NCI-H524 treated with DMSO at 0.1 percent for 48 hours (cell line): ENCODE measurements at regions not wholly inside any gene's neighbourhood (a gene's known extent, or its start where the extent isn't known, plus 50 kb on each side); places are given as distances from the start of the nearest gene placed in this dataset.

Source experiments
- DNase-seq: peaks from one replicate; lab custom pipeline; 2025; lab: John Stamatoyannopoulos, UW

DNA sequence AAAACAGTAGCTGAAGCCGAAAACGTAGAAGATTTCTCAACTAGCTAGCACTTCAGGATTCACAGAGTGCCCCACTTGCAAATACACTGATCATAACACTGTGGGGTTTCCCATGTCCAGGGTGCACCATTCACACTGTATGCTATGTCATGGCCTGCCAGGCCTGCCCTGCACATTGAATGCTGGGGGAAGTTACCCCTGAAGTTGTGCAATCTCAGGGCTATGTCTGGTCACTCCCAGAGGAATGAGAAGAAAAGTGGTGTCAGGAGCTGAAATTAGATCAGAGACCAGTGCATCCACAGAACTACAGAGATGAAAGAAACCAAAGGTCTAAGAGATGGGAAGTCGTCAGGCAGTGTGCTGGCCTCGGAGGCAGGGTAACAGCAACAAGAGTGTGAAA is 196.8 kb downstream of the RAP2A start:
- DNase-seq = no peak

DNA sequence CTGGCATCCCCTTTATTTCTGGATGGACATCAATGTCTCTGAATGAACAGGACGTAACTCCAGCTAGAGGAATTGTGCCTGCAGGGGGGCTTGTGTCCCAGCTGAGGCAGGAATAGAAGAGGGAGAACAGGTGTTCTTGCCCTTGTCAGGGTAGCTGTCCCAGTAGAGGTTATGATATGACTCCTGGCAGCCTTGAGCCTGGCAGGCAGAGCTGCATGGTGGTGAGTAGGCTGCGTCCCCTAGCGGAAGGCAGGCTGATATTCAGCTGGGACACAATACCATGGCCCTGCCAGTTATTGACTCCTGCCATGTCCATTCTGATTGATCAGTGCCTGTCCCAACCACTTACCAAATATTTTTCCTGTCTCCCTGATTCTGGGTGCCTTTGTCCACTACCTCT is 197.2 kb downstream of the RAP2A start:
- no peak for DNase-seq

DNA sequence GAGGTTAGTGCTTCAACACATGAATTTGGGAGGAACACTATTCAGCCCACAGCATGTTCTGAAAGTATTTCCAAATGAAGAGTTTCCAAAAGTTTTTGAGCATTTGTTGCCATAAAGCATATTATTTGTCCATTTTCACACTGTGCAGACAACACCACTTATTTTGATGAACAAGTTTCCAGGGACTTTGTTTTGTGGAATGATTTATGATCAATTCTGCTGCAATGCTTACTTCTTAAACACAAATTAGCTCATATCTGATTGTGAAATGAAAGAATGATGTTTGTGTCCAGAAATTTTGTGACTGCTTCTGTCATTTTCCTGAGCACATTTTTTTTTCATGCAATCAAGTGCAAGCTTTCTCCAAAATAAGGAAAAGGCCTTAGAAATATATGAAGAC is 205.3 kb downstream of the RAP2A start:
- no peak for DNase-seq

DNA sequence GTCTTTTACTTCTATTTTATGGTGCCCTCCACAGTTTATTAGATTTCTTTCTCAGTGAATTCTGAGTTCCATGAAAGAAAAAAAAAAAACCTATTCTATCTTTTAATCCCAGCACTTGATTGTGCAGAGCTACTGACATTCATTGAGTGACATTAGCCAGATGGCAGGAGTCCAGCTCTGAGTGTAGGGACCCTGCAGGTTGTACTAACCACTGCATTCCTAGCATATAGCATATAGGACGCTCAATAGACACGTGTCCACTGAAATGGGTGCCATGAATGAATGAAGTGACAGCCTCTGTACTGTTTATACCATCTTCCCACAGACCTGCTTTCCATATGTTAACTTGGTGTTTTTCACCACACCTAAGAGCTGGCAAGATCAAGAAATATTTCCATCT is 206.3 kb downstream of the RAP2A start:
- peak; percentile 17 for DNase-seq

DNA sequence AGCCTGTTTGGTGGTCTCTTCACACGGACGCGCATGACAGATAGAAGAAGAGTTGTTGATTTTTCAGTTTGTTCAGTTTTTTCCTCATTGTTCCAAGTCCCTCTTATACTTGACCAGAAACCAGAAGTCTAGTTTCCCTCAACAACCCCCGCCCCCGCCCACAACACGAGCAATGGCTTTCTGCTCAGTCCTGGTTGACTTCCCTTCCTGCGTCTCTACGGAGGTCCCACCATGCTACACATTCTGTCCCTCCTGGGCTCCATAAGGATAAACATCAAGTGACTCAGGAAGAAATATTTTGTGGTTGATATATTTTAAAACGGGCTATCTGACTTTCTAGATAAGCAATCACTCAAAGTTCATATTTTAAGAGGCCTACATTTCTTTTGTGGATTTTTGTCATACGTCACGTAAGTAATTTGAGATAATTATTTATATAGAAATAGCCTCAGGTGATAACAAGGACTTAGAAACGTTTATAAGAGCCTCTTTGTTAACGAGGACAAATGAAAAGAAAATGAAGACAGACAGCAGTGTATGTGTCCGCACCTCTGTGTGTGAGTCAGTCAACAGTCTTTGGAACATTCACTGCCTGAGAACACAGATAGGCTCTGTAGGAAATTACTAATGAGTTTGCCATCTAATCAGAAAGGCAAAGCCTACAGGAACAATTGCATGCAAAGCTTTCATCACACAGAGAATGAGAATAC is 214.4 kb downstream of the RAP2A start:
- DNase-seq = no peak

DNA sequence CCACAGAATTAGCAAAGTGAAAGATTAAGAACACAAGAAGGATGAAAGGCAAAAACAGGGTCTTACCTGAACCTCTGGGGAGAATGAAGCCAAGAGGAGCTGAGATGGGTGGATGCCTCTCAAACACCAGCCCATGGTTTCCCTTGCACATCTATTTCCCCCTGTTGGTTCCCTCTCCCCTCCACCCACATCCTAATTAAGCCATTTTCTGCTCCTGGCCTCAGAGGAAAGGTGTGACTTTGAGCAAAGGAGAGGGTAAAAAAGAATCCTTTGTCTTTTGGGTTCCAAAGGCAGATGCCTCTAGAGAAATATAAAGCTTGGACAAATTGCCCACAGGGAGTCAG is 214.9 kb downstream of the RAP2A start:
- DNase-seq = no peak

DNA sequence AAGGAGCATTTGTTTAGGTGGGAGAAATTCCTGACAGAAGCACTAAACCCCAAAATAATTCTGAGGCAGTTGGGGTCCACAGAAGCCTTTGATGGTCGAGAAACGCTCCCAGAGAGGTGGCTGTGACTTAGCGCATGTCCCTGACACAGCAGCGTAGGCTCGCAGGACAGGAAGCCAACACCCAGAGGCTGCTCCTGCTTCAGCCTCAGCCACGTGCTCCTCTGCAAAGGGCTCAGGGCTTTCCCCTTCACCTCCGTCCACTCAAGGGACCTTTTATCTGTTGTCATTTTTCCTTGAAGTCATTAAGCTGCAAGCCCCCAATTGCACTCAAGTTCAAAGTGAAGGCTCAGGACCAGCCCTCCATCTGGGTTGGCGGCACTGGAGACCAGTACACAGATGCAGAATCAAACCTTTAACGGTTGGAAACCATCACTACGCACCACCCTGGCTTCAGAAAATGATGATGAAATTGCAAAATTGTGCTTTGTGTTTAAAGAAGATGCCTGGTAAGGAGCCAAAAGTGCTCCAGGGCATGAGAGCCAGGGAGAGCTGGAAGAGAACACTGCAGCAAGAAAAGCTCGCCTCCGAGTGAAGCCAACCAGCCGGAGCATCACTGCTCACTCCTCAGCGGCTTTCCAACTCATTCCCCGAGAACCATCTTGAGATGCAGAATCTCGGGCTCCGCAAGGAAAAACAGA is 219.6 kb downstream of the RAP2A start:
- no peak for DNase-seq

DNA sequence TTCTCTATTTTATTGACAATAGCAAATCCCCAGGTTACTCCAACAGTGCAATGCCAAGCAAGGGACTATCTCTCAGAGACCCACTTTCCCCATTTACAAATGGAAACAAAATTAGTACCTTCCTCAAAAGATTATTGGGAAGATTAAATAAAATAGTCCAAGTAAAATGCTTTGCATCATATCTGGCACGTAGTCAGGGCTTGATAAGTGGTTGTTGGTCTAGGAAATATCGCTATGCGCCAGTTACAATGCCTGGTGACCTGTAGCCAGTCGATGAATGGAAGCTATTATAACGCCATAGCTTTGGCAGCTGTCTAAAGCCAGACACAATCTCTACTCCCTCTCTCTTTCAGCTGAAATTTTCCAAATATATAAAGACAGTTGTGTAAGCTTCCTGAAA is 220.3 kb downstream of the RAP2A start:
- DNase-seq = no peak

DNA sequence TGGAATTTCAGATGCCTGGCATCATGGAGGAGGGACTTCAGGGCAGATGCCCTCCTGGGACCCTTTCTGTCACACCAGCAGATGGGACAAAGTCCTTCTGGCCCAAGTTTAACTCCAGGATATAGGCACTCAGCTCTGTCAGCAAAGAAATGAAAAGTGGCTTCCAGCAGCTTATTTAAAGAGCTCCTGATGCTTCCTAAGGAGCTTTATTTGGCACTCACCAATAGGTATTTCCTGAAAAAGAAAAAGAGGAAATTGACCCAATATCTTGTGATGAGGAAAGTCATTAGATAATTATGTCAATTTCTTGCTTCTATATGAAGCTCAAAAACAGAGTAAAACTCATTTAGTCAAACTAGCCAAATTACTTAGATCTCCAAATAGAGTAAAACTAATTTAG is 224.6 kb downstream of the RAP2A start:
- DNase-seq = no peak

DNA sequence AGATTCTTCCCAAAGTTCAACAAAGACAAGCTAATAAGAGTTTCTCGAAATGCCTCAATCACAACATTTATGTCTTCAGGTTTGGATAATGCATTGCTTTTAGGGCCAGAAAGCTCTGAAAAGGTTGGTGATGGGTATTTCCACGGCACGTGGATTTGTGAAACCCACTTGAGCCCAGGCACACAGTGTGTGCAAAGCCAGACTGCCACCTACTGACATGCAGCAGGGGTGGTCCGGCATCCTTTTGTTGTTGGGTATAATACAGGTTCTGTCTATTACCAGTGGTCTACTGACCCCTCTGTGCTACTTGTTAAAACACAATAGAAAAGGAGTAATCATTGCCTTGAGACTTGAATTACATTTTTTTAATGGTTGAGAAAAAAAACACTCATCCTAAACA is 225.6 kb downstream of the RAP2A start:
- DNase-seq = peak; percentile 11

DNA sequence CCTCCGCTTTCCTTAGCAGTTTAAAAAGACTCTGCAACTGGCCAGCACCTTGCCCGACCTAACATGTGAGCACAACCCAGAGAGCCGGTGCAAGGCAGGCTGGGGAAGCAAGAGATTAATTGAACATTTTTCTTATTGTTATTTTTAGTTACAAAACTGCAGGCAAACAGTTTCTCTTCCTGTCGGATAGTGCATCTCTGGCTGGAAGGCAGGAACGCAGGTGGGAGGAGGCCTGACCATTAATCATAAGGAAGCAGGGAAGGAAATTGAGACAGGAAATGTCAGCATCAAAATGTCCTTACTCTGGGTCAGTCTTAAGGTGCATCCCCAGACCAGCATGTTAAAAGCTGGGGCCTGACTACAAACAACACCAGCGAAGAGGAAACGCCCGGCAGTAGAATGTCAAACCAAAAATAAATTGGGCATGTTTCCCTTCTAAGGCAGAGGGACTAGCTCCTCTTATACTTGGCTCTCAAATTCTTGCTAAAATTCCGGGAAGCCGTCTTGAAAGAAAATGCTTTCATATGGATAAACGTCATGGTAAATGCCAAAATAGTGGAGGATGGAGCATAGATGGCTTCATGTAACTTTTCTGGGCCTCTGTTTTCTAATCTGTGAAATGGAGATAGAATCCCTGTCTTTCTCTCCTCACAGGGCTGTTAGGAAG is 226.8 kb downstream of the RAP2A start:
- no peak for DNase-seq

DNA sequence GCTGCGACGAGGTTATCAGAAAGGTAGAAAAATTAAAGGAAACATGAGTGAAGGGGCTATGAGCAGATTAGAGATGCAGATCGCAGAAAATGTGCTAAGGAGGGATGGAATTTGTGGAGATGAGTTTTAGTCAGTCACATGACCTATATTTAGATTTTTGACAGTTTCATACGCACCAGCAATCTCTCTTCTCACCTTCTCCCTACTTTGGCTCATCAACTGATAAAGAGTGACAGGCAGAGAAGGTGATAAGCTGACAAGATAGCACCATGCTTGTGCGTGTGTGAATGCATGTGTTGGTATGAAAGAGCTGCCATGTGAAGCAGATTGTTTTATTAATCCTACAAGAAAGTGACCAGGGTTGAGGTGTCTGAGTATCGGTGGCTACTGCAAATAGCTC is 252.6 kb downstream of the RAP2A start:
- DNase-seq = no peak

DNA sequence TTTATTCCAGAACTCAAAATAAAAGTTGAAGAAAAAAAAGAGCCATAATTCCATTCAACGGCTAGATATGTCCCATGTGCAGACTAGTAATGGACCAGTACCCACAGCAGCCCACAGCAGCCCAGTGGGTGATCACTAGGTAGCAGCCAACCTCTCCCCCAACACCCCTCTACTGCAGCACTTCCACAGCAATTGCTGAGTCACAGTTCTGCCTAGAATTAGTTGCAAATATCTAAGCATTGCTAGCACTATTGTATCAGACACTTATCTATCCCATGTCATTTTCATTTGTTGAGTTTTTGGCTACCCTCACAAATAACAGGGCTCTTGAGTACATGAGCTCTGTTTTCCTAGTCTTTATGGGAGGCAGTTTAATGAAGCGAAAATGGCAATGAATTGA is 258.7 kb downstream of the RAP2A start:
- DNase-seq = no peak

DNA sequence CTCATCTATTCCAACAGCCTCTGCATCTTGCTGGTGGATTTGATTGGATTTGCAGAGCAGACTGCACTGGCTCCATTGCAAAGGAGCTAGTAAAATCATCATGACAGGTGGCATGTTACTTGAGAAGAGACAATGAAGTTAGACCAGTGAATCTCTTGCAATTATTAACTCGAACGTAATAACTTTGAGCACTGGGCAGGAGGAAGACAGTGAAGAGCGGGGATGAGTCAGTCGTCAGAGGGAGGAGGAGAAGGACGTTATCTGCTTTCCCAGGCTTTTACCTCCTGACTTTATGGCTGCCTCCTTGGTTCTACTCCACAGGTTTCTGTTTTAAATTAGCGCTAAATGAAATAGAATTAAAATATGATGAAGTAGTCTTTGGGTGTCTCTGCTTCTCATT is 257.8 kb upstream of the IPO5 start:
- peak; percentile 88 for DNase-seq

DNA sequence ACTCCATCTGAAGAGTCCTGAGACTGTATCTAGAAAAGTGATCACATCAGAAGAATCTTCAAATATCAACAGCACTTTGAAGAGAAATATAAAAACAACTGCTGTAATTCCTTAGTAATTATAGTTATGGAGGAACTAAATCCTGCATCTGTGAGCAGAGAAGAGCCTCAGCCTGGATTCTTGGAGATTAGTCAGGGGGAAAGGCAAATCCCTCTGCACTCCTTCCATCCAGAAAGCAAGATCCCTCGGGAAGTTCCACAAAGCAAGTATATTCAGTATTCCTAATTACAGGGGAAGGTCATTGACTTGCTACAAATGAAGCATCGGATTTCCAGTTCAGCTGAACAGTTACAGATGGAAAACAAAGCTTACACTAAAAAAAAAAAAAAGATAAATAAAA is 256.6 kb upstream of the IPO5 start:
- no peak for DNase-seq

DNA sequence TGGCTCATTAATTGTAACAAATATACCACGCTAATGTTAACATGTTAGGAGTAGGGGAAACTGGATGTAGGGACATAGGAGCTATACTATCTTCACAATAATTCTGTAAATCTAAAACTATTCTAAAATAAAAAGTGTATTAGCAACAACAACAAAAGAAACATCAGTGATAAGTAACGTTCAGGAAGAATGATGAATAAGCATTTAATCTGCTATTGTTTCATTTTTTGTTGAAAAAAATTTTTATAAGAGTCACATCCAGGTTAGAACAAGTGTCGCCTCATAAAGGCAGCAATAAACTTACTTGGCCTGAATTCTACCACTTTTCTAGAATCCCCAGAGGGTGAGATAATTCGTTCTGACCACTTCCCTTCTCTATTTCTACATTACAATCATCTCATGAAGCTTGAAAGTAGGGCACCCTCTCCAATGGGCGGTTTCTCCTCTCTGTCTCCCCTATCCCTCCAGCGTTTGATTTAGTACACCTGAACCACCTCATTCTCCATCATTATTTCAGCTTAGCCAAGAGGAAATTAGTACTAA is 253.1 kb upstream of the IPO5 start:
- no peak for DNase-seq

DNA sequence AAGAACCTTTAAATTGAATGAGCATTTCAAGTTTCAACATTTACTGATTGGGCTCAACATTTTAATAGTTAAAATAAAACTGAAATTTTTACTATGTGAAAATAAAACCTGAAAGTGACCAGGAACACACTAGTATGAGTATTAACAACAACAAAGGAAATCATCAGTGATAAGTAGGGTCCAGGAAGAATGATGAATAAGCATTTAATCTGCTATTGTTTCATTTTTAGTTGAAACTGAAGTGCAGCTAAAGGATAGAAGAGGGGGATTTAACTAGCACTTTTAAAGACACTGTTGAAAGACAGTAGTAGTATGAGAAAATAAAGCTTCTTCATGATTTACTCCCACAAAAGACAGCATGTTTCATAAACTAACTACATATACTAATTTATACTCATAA is 250.9 kb upstream of the IPO5 start:
- DNase-seq = no peak

DNA sequence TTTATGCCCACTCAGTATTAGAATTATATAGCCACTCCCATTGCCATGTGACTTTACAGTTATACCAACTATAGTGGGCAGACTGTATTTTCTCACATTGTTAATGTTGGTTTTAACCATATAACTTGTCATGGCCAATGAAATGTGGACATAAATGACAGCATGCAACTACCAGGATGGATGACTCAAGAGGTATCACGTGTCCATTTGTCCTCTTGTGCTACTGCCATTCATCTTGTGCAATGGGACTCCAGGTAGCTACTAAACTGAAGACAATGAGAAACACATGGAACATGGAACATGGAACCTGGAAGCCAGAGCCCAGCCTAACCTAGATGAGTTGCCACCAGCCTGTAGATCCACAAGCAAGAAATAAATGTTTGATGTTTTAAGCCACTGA is 242.7 kb upstream of the IPO5 start:
- no peak for DNase-seq

DNA sequence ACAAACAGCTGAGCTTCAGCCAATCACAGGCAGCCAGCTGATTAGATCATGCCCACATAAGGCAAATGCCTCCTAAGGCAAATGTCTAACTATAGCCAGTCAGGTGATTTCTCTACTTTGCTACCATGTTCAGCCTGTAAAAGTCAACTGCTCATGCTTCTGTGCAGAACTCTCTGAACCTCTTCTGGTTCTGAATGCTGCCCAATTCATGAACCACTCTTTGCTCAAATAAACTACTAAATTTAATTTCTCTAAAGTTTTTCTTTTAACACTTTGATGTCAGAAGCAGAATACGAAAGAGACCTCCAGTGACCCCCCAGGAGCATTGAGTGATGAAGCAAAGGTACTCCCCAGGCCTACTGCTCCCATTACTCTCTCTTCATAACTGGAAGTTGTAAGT is 240.7 kb upstream of the IPO5 start:
- DNase-seq = no peak

DNA sequence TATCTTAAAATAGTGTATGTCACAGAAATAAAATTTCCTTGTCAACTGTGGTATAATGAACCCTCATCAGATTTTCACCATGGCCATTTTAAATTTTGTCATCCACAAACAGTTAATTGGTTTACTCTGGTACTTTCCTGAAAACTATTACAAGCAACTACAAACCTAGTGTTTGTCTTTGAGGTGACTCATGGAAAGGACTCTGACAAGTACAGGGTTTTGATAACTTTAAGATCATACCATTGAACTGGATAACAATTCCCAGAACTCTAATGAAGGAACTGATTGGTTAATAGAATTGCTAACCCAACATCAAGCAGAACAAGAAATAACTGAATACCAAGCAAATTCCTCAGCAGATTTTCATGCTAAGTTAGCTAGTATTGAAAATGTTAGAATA is 237.7 kb upstream of the IPO5 start:
- DNase-seq = no peak

DNA sequence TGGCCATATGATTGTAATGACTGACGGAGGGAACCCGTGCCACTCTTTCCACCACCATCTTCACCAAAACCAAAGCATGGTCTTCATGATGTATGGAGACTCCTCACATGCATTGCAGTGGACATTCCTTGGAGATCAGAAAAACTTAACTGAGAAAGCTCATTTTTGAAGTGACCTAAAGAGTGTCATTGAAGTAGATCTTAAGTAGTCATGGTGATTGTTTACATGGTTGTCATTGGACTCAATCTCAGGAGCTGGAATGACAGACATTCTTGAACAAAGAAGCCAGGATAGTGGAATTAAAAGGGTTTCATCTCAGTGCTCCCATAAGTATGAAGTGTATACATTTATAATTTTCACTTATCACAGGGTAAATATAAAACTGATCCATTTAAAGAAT is 236.7 kb upstream of the IPO5 start:
- DNase-seq = no peak

DNA sequence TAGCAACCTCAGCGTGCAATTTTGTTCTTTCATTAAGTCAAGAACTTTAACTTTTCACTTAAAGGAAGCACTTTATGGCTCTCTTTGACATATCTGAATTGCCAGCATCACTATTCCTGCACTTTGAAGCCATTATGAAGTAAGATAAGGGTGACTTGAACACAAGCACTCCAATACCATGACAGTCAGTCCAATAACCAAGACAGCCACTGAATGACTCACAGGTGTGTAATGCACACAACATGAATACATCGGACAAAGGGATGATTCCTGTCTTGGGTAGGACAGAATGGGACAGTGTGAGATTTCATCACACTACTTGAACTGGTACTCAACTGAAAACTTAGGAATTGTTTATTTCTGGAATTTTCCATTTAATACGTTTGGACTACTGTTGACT is 233.7 kb upstream of the IPO5 start:
- no peak for DNase-seq

DNA sequence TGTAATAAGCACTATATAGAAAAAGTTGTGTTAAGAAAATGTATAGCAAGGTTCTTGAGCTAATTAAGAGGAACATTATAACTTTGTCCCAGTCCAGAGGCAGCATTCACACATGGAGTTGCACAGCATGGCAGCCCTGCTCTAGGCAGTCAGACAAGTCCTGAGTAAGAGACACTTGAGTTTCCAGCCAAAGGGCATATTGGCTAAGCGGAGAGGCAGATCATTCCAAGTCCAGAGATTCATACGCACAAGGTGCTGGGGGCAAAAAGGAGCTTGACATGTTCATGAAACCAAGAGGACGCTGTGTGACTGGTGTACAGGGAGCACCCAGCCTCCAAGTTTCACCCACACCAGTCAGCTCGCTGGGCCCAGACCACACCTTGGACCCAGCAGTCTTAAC is 232.6 kb upstream of the IPO5 start:
- DNase-seq = no peak
